H9 (cell line): ENCODE measurements at regions not wholly inside any gene's neighbourhood (a gene's known extent, or its start where the extent isn't known, plus 50 kb on each side); places are given as distances from the start of the nearest gene placed in this dataset.
A peak's percentile ranks its signal among the peaks of the same experiment; 100 is the strongest.

ENCODE experiments used
- DNase-seq: peaks from one replicate; pipeline ENCODE4 v3.0.0-alpha.2; 2017
- H2AFZ ChIP-seq: one replicate; pipeline ENCODE4 v1.6.1; 2013; ENCODE audit warnings: mild to moderate bottlenecking, low read length, control low read depth, moderate library complexity
- H2AK5ac ChIP-seq: 2 replicates; pipeline ENCODE4 v1.6.1; 2013; ENCODE audit warnings: low read length, control low read depth, mixed read lengths; ENCODE audit not compliant: insufficient read length
- H2BK120ac ChIP-seq: one replicate; pipeline ENCODE4 v1.6.1; 2013; ENCODE audit warnings: low read depth, mild to moderate bottlenecking, low read length, control low read depth, inconsistent platforms; ENCODE audit not compliant: poor library complexity, severe bottlenecking
- H2BK12ac ChIP-seq: 2 replicates; pipeline ENCODE4 v1.6.1; 2013; ENCODE audit warnings: low read length, control low read depth, mixed read lengths, low read depth; ENCODE audit not compliant: insufficient read length
- H2BK15ac ChIP-seq: 2 replicates; pipeline ENCODE4 v1.6.1; 2013; ENCODE audit warnings: low read depth, low read length, control low read depth
- H2BK20ac ChIP-seq: one replicate; pipeline ENCODE4 v1.6.1; 2013; ENCODE audit warnings: low read depth, mild to moderate bottlenecking, low read length, control low read depth, inconsistent platforms; ENCODE audit not compliant: poor library complexity, severe bottlenecking
- H2BK5ac ChIP-seq: 2 replicates; pipeline ENCODE4 v1.6.1; 2013; ENCODE audit warnings: low read length, control low read depth, mixed read lengths; ENCODE audit not compliant: insufficient read length
- H3K14ac ChIP-seq: 2 replicates; pipeline ENCODE4 v1.6.1; 2013; ENCODE audit warnings: low read length, control low read depth; ENCODE audit not compliant: insufficient read depth
- H3K18ac ChIP-seq: 2 replicates; pipeline ENCODE4 v1.6.1; 2013; ENCODE audit warnings: low read depth, mild to moderate bottlenecking, mixed read lengths, low read length, control low read depth; ENCODE audit not compliant: insufficient read length
- H3K23ac ChIP-seq: 2 replicates; pipeline ENCODE4 v1.6.1; 2013; ENCODE audit warnings: low read length, control low read depth, mixed read lengths, low read depth; ENCODE audit not compliant: insufficient read length
- H3K23me2 ChIP-seq: 2 replicates; pipeline ENCODE4 v1.6.1; 2013; ENCODE audit warnings: low read depth, mild to moderate bottlenecking, mixed read lengths, low read length, control low read depth; ENCODE audit not compliant: insufficient read length, poor library complexity, severe bottlenecking
- H3K27ac ChIP-seq: 2 replicates; pipeline ENCODE4 v1.5.1; 2013; ENCODE audit warnings: low read length, control low read depth, mixed read lengths, low read depth; ENCODE audit not compliant: insufficient read length
- H3K27me3 ChIP-seq: 2 replicates; pipeline ENCODE4 v1.6.1; 2013; ENCODE audit warnings: low read length, control low read depth, inconsistent platforms; ENCODE audit not compliant: insufficient read depth
- H3K4ac ChIP-seq: 2 replicates; pipeline ENCODE4 v1.6.1; 2013; ENCODE audit warnings: low read depth, mild to moderate bottlenecking, control low read depth, inconsistent platforms, low read length, moderate library complexity
- H3K4me1 ChIP-seq: 2 replicates; pipeline ENCODE4 v1.6.1; 2013; ENCODE audit warnings: low read length, control low read depth, inconsistent platforms; ENCODE audit not compliant: insufficient read depth
- H3K4me2 ChIP-seq: 2 replicates; pipeline ENCODE4 v1.6.1; 2013; ENCODE audit warnings: low read length, control low read depth, mixed read lengths; ENCODE audit not compliant: insufficient read length, insufficient read depth
- H3K56ac ChIP-seq: 2 replicates; pipeline ENCODE4 v1.6.1; 2013; ENCODE audit warnings: low read depth, mild to moderate bottlenecking, mixed read lengths, low read length, control low read depth; ENCODE audit not compliant: insufficient read length
- H3K79me1 ChIP-seq: 2 replicates; pipeline ENCODE4 v1.6.1; 2013; ENCODE audit warnings: low read depth, mild to moderate bottlenecking, moderate library complexity, low read length, control low read depth, inconsistent platforms; ENCODE audit not compliant: insufficient read depth, poor library complexity, severe bottlenecking
- H3K79me2 ChIP-seq: 2 replicates; pipeline ENCODE4 v1.6.1; 2013; ENCODE audit warnings: low read length, control low read depth, inconsistent platforms; ENCODE audit not compliant: insufficient read depth
- H3K9ac ChIP-seq: 2 replicates; pipeline ENCODE4 v1.6.1; 2013; ENCODE audit warnings: low read length, control low read depth, mixed read lengths; ENCODE audit not compliant: insufficient read length; ENCODE audit errors: extremely low read depth
- H3K9me3 ChIP-seq: one replicate; pipeline ENCODE4 v1.6.1; 2013; ENCODE audit warnings: low read depth, low read length, inconsistent platforms; ENCODE audit not compliant: control insufficient read depth
- H3T11ph ChIP-seq: one replicate; pipeline ENCODE4 v1.6.1; 2013; ENCODE audit warnings: mild to moderate bottlenecking, low read length, control low read depth, inconsistent platforms
- H4K20me1 ChIP-seq: one replicate; pipeline ENCODE4 v1.6.1; 2013; ENCODE audit not compliant: control insufficient read depth, insufficient read length, insufficient read depth
- H4K5ac ChIP-seq: 2 replicates; pipeline ENCODE4 v1.6.1; 2013; ENCODE audit warnings: low read depth, mild to moderate bottlenecking, mixed read lengths, low read length, control low read depth; ENCODE audit not compliant: insufficient read length
- H4K8ac ChIP-seq: replicated peaks from 2 replicates; pipeline ENCODE4 v1.6.1; 2013; ENCODE audit warnings: low read length, control low read depth, mixed read lengths, low read depth; ENCODE audit not compliant: insufficient read length
- H4K91ac ChIP-seq: 2 replicates; pipeline ENCODE4 v1.6.1; 2013; ENCODE audit warnings: low read depth, mild to moderate bottlenecking, moderate library complexity, mixed read lengths, low read length, control low read depth; ENCODE audit not compliant: insufficient read length
- H3K27ac Mint-ChIP-seq, 3 experiments: 2 replicates in 2 of 3; 3 replicates in 1 of 3; pipeline ENCODE4 v1.8.0; 2020 to 2021; ENCODE audit warnings: mixed read lengths in 3 of 3, mild to moderate bottlenecking in 1 of 3, moderate library complexity in 1 of 3
- H3K27me3 Mint-ChIP-seq: 2 replicates; pipeline ENCODE4 v1.8.0; 2021; ENCODE audit warnings: low read depth, mild to moderate bottlenecking, moderate library complexity, mixed read lengths
- H3K36me3 Mint-ChIP-seq, 3 experiments: 2 replicates in 2 of 3; 3 replicates in 1 of 3; pipeline ENCODE4 v1.8.0; 2020 to 2021; ENCODE audit warnings: low read depth in 3 of 3, mixed read lengths in 3 of 3; ENCODE audit not compliant: insufficient read depth in 1 of 3
- H3K4me1 Mint-ChIP-seq, 2 experiments: 2 replicates each; pipeline ENCODE4 v1.8.0; 2020; ENCODE audit warnings: mixed read lengths in 2 of 2
- H3K4me3 Mint-ChIP-seq, 2 experiments: 2 replicates in 1 of 2; 3 replicates in 1 of 2; pipeline ENCODE4 v1.8.0; 2020 to 2021; ENCODE audit warnings: mild to moderate bottlenecking in 2 of 2, mixed read lengths in 2 of 2, moderate library complexity in 1 of 2
- H3K9me3 Mint-ChIP-seq, 2 experiments: 2 replicates in 1 of 2; 3 replicates in 1 of 2; pipeline ENCODE4 v1.8.0; 2020; ENCODE audit warnings: mild to moderate bottlenecking in 2 of 2, mixed read lengths in 2 of 2, moderate library complexity in 1 of 2
- WGBS: extraction: QIAGEN DNeasy Blood & Tissue Kit; methylation state at CpG from one replicate; pipeline ENCODE4 v1.1.7; 2013; ENCODE audit warnings: missing lambda C conversion rate, low lambda C conversion rate, mixed read lengths; ENCODE audit not compliant: insufficient read length; ENCODE audit errors: extremely low coverage; 5-methylcytosine and 5-hydroxymethylcytosine counted together
- TF ChIP-seq, protein P1 (sequence below): fragments of 200-600 bp; sonication (generic); conservative IDR thresholded peaks from 3 replicates; pipeline ENCODE4 v1.8.0; 2021; ENCODE audit warnings: antibody characterized with exemption, mild to moderate bottlenecking

DNA sequence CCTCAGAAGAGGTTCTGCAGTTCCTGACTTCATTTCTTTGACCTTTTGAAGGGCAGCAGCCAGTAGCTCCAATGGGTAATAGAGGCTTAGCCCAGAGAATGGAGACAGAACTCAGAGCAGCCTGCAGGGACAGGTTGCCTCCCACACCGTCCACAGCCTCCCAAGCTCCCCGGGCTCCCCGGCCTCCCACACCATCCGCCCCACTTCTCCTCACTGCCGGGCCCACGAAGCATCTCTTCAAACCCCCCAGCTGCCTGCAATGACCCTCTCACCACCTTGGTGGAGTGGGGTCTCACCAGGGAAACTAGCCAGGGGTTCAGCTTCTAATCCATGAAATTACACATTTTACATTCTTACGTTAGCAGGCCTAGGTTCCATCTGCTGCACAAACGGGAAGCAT lies 652.0 kb upstream of the SALL3 start:
- Histone ChIP-seq H2BK120ac (no peak overlapping the region), H2BK5ac (no peak overlapping the region), H4K5ac (no peak overlapping the region), H3T11ph (no peak overlapping the region), H3K4ac (no peak overlapping the region), H4K91ac (no peak overlapping the region), H3K18ac (no peak overlapping the region), H3K23me2 (no peaks in the 10 kb centered on the region), H4K8ac (no peak overlapping the region), H3K4me1 (no peaks in the 10 kb centered on the region), H3K79me1 (no peaks in the 10 kb centered on the region), H2BK12ac (no peak overlapping the region), H3K9ac (no peak overlapping the region), H2BK20ac (no peak overlapping the region), H3K27ac (no peak overlapping the region), H4K20me1 (no peaks in the 10 kb centered on the region), H3K14ac (no peak overlapping the region), H2BK15ac (no peak overlapping the region), H2AFZ (no peak overlapping the region), H3K79me2 (no peaks in the 10 kb centered on the region), H3K56ac (no peak overlapping the region), H3K27me3 (no peaks in the 10 kb centered on the region), H3K4me2 (no peak overlapping the region), H3K23ac (no peak overlapping the region), H2AK5ac (no peak overlapping the region), H3K9me3 (no peaks in the 10 kb centered on the region)
- Mint-ChIP-seq H3K27ac (peak overlapping the region in 1 of 3 experiments; percentile 83; a peak in 1 of 7 replicates), H3K9me3 (no peaks in the 10 kb centered on the region), H3K4me1 (no peaks in the 10 kb centered on the region), H3K36me3 (no peaks in the 10 kb centered on the region), H3K4me3 (no peak overlapping the region), H3K27me3 (no peaks in the 10 kb centered on the region; the same call in 1 of the 2 replicates)
- no CpG with 5 or more reads among the region's 8 CpGs for WGBS
- no peak for DNase-seq
- TF ChIP-seq, protein P1, sequence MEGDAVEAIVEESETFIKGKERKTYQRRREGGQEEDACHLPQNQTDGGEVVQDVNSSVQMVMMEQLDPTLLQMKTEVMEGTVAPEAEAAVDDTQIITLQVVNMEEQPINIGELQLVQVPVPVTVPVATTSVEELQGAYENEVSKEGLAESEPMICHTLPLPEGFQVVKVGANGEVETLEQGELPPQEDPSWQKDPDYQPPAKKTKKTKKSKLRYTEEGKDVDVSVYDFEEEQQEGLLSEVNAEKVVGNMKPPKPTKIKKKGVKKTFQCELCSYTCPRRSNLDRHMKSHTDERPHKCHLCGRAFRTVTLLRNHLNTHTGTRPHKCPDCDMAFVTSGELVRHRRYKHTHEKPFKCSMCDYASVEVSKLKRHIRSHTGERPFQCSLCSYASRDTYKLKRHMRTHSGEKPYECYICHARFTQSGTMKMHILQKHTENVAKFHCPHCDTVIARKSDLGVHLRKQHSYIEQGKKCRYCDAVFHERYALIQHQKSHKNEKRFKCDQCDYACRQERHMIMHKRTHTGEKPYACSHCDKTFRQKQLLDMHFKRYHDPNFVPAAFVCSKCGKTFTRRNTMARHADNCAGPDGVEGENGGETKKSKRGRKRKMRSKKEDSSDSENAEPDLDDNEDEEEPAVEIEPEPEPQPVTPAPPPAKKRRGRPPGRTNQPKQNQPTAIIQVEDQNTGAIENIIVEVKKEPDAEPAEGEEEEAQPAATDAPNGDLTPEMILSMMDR = no peak
